ENCODE measurements at regions not wholly inside any gene's neighbourhood (a gene's known extent, or its start where the extent isn't known, plus 50 kb on each side); places are given as distances from the start of the nearest gene placed in this dataset.
"Not testable (repeated sequence)": the region's sequence is repeated elsewhere in the genome, so short reads cannot be mapped to it uniquely, and the experiment has no call there.

DNA sequence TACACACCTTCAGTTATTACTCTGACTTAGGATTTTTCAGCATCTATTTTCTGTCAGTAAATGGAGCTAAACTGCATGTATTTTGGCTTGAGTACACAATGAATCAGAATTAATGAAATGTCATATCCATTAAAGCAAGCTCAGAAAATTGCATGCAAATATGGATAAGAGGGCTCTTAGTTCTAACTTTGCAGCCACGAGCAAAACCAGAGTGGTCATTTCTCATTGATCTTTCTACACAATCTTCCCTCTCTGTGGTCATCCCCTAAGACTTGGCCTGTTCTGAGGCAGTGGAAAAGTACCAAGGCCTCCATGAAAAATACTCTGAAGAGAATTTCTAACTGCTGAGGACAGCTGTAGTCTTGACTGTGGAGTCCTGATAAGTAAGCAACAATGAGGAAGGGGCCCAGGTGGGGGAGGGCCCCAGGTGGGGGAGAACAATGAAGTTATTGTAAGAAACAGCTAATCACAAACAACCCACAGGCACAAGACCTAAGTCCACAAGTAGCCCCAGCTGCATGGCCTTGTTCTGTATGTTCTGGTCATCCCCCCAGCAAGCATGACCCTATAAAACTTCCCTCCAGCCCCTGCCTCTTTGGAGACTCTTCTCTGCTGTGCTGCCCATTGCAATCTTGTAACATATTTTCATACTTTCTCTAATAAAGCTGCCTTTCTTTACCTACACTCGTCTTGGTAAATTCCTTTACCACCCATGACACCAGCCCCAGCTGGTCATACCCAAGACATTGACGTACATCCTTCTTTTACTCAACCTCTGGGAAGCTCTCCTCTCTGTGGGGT is 230.3 kb downstream of the TDRD15 start:
- no peak for DNase-seq

DNA sequence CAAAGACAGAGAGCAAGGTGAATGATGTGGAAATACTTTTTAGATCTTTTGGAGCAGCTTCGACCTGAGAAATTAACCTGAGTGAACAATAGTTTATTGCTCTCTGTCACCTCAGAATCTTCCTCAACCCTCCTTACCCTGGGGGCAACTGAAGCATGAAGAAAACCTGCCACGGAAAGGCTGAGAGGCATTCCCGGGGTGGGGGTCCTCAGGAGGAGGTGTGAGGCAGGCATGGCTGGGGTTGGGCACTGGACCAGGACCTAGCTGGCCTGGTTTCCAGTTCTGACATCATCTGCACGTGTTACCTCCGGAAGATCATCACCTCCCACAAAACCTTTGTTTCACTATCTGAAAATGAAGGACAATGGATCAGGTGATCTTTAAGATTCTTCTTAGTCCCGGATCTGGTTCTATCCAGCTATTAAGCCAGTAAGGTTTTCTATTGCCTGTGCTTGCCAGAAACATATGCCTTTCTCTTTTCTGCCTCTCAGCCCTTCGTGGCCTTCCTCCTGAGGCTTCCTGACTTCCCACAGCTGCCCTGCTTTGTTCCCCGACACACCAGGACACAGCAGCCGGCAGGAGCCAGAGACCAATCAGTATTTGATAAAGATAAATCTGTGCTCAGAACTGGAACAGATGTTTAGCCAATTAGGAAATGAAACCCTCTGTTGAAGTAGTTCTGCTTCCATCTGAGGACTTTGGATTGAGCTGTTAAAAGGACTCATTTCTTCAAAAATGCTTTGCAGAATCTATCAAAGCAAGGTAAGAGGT is 232.5 kb downstream of the TDRD15 start:
- DNase-seq = no peak

DNA sequence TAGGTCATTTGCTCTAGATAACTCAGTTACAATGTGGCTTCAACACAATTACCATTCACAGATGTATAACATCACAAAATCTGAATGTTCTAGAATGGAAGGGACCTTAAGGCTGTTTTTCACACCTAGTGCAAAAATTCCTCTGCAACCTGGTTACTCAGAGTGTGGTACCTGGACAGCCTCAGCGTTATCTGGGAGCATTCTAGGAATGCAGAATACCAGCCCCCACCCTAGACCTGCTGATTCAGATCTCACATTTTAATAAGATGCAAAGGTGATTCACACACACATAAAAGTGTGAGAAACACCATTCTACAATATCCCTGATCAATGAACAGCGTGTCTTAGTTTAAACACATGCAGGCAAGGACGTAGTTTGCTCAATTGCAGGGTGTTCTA is 233.1 kb downstream of the TDRD15 start:
- DNase-seq = no peak

DNA sequence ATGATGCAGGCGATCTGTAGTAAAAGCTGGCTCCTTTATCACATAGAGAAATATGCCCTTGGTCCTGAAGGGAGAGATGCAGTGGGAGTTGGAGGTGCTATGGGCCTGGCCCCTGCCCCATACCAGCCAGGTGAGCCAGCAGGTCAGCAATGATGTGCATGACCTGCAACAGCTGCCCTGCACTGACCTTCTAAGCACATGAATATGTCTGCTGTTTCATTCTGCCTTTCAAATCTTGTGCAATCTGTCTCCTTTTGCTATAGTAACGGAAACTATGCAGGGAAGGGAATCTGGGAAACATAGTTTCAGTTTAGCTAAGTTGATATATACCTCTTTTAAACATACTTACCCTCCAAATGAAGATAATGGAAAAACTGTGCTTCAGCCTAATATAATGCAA is 235.2 kb downstream of the TDRD15 start:
- DNase-seq = no peak

DNA sequence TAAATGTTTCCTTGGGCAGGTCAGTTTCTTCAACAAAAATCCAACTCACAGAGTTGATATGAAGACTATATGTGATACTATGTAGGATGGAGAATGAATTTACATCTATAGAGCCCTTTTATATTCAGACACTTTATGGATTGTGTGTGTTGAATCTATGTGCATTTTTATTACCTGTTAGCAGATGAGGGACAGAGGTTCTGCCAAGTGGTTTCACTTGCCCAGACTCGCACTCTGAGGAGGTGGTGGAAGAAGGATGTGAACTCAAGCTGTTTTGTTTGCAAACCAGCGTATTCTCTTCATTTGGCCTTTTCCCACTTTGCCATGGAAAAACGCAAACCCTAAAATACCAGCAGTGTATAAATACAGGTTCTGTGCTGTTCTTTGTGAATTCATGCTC is 237.6 kb downstream of the TDRD15 start:
- no peak for DNase-seq

DNA sequence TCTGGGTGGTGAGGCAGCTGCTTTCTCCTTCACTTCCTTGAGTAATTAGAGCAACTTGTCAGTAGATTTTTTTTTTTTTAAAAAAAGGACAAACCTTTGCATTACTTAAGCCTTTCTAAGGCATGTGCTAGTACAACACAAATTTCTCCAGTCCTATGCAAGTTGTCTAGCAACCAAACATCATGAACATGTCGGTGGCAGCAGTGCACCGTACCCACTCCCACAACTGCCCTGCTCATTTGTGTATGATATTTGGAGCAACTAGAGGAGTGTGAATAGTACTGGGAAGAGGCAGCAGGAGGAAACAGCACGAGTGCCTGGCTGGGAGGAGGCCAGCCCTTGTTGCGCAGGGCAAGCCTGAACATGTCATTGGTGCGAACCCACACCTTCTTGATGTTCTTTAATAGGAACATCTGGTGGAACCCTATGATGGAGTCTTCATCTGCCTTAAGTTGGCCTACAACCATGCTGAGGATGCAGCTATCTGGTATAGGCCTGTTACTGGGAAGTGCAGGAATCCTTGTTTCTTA is 238.3 kb downstream of the TDRD15 start:
- DNase-seq = no peak

DNA sequence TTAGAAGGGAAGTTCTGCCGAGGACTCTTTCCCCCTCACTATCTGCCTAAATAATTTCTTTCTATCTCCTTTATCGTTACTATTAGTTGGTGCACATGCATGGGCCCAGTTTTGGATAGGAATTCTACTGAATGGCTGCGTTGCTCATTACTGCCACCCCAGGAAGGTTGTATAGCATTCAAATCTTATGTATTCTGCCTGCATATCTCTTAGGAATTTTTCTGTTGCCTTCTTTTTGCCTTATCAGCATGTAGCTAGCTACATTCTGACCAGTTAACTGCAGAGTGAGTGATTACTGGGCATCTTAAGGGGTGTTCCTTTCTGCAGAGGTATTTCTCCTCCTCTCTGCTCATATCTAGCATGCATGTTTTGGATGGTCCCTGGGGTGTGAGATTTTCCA is 239.6 kb downstream of the TDRD15 start:
- DNase-seq = no peak

DNA sequence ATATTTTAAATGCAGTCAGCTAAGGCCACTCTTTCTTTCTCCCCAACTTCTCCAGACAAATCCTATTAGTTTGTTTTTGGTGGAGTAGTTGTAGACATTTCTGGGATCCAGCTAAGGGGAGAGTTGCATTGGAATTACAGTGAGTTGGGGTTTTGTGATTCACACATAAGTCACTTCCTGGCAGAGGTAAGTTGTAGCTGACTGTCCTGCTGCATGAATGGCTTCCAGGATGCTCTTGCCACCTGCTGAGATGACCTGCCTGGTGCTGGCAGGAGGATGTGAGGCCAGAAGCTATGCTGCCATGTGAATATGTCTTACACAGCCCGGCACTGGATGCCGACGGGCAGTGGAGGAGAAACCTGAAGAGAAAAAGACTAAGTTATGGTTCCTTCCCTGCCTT is 243.7 kb downstream of the TDRD15 start:
- peak; percentile 53 to 74 for DNase-seq

DNA sequence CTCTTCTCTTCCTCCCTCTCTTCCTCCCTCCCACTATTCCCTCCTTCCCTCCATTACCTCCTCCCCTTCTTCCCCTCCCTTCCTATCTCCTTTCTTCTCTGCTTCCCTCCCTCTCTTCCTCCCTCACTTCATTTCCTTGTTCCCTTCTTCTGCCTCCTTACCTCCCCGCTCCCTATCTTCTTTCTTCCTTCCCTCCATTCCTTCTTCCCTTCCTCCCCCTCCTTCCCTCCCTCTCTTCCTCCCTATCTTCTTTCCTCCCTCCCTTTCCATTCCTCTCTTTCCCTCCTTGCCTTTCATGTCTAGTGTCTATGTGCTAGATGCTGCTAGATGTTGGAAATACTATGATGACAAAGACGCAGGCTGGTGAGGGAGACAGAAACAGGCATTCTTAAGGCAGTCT is 246.0 kb downstream of the TDRD15 start:
- no peak for DNase-seq

DNA sequence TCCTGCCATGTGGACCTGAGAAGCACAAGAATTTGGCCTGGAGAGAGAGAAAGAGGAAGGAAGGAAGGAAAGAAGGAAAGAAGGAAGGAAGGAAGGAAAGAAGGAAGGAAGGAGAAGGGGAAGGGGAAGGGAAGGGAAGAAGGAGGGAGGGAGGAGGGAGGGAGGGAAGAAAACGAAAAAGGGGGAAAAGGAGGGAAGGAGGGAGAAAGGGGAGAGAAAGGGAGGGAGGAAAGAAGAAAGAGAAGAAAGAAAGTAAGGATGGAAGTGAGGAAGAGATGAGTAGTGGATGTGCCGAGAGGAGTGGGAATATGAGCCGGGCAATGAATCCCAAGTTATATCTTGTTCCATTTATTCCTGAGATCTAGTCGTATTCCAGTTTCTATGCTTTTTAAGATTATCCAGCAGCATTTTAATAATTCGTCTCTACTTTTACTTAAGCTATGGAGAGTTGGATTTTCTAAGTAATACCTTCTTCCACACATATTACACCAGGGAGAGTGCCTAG is 247.8 kb downstream of the TDRD15 start:
- no peak for DNase-seq

DNA sequence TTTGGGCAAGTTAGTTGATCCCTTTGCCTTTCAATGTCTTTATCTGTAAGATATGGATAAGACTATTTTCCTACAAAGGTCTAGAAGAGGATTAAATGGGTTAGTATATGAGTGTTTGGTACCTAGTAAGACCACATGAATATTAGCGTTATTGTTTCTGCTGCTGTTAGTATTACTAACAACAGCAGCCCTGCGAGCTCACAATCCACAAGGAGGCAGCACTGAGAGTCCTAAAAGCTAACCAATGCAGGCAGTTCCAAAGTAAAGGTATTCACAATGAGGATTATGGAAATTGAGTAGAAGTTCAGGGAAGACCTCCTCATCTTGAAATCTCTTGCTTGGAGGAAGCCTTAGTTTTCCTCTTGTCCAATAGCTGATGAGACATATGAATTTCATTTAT is 248.9 kb downstream of the TDRD15 start:
- DNase-seq = peak in 1 of 2 experiments; percentile 27

DNA sequence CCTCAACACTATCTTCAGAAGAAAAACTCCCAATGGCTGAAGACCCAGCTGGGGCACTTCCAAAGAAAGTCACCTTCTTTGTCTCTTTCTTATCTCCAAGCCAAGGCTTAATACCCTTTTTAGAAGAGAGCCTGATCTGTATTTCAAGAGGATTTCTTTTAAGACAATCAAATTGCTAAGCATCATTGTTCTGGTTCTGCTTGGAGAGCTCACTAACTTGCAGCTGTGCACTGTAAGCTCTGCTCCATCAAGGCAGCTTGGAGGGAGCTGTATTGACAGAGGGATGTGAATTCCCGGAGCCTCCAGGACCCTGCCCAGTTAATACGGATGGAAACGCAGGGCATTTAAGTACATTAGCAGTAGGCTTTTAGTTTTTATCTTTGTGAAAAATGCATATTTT is 253.1 kb downstream of the TDRD15 start:
- DNase-seq = no peak

DNA sequence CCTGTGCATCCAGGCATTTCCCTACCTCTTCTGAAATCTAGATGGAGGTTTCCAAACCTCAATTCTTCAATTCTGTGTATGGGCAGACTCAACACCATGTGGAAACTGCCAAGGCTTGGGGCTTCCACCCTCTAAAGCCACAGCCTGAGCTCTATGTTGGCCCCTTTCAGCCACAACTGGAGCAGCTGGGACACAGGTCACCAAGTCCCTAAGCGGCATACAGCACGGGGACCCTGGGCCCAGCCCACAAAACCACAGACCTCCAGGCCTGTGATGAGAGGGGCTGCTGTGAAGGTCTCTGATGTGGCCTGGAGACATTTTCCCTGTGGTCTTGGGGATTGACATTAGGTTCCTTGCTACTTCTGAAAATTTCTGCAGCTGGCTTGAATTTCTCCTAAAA is 255.4 kb downstream of the TDRD15 start:
- no peak for DNase-seq

DNA sequence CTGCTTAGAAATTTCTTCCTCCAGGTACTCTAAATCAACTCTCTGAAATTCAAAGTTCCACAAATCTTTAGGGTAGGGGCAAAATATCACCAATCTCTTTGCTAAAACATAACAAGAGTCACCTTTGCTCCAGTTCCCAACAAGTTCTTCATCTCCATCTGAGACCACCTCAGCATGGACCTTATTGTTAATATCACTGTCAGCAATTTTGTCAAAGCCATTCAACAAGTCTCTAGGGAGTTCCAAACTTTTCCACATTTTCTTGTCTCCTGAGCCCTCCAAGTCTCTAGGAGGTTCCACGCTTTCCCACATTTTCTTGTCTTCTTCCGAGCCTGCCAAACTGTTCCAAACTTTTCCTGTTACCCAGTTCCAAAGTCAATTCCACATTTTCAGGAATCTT is 255.9 kb downstream of the TDRD15 start:
- not testable (repeated sequence) for DNase-seq

DNA sequence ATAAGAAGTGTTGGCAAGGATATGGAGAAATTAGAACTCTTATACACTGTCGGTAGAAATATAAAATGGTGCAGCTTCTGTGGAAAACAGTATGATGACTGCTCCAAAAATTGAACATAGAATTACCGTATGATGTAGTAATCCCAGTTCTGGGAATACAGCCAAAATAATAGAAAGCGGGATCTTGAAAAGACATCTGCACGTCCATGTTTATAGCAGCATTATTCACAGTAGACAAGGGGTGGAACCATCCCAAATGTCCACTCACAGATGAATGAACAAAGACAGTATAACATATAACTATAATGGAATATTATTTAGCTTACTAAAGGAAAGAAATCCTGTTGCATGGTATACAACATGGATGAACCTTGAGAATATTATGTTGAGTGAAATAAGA is 257.7 kb downstream of the TDRD15 start:
- DNase-seq = no peak

DNA sequence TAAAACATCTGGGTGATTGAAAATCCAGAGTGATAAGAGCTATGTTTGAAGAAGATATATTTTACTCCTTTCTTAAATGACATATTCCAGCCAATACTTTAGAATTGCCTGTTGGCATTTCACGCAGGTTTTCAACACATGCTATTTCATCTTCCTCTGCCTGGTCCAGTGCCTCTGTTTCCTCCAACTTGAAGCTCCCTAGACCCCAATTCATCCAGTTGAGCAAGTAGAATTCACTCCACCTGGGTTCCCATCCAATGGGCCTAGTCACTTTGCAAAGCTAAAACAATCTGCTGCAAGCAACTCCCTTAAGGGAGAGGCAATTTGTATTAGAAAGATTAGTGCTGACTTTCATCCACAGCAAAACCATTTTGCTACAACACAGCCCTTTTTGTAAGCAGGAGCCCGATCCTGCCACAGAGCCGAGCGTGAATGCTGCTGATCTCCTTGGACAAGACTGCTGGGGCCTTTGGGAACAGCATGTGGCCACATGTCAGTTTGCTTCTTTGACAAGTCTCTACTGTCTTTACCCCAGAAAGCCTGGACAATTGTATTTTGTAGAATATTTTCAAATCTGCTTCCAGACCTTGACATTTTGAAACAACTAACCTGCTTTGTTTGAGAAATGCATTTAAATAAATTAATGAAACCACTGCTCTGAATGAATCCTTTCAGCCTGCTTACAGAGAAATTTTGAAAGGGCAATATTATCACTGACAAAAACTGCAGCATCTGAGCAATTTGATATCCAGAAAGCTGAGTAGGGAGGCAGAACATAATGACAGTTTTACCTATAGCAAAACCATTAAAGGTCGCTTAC is 259.1 kb downstream of the TDRD15 start:
- no peak for DNase-seq

DNA sequence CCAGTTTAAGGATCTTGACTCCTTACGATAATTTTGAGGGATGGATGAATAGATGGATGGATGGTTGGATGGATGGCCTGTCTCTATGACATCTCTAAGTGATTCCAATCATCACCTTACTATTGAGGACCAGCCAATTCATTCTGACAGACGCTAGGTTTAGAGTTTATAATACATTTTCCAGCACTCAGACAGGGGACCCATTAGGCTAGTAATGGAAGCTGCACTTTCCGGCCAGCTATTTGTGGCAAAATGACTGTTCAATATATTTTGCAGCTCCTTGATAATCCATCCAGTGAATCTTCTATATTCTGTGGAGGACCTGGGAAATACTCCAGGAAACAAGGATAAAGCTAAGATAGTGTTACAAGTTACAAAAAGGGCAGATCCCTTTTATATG is 262.9 kb downstream of the TDRD15 start:
- no peak for DNase-seq

DNA sequence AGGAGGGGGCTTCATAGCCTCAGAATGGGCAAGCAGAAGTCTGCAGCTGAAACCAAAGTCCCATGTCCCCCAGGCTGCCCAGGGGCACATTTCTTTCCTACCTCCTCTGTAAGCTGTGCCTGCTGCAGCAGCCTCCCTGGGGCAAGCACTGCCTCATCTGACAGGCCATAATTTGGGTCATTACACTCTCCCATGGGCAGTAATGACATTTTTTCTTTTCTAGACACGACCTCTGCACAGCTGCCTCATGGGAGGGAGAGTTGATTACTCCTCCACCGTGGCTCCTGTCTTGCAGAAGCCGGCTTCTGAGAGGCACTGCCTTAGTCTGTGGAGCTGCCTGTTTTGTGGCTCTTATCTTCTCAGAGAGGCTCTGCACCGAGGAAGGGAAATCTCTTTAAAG is 268.9 kb downstream of the TDRD15 start:
- DNase-seq = no peak

DNA sequence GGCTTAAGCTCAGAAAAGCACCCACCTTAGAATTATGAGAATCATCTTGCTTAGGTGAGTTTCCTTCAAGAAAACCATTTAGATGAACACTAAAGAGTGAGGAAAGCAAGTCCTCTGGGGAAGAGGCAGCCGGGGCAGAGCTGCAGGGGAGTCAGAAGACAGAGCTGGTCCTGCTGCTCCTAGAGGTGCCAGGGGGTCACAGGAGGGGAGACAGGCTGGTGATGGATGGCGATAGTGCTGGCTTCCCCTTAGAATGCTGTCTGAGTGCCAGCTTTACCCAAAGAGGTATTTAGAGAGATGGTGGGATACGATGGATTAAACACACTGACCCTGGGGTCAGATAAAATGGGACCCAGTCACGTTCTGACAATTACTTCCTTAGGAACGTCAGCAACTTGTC is 269.4 kb downstream of the TDRD15 start:
- DNase-seq = no peak

DNA sequence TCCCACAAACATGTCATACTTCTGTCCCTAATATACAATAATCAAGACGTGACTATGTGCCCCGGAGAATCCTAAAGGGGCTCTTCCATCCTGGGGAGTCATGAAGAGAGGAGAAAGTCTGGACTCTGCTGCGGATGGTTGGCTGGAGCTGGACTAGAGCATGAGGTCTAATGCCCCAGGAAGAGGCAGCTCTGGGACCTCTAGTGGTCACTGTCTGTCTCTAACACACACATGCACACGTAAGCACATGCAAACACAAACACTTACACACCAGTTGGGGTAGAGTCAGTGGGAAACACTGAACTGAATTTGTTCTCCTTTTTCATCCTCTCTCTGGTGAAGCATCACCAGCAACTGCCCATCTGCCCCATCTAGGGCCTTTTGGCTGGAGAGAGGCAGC is 271.6 kb downstream of the TDRD15 start:
- DNase-seq = no peak

DNA sequence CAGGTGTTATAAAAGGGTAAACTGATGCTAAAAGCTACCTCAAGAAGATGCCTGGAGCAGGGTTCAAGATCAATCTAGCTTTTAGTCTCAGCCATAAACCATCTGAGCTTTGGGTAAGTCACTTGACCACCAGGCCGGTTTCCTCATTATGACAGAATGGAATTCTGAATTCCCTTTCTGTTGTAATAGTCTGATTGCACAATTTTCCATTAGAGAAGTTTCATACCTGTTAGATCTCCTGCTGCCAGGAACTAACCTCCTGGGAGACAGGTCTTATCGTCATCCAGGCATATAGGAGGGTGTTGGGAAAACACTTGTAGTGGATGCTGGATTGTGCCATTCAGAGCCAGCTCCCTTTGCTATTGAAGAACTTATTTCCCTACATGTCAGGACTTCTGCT is 272.5 kb downstream of the TDRD15 start:
- DNase-seq = no peak

DNA sequence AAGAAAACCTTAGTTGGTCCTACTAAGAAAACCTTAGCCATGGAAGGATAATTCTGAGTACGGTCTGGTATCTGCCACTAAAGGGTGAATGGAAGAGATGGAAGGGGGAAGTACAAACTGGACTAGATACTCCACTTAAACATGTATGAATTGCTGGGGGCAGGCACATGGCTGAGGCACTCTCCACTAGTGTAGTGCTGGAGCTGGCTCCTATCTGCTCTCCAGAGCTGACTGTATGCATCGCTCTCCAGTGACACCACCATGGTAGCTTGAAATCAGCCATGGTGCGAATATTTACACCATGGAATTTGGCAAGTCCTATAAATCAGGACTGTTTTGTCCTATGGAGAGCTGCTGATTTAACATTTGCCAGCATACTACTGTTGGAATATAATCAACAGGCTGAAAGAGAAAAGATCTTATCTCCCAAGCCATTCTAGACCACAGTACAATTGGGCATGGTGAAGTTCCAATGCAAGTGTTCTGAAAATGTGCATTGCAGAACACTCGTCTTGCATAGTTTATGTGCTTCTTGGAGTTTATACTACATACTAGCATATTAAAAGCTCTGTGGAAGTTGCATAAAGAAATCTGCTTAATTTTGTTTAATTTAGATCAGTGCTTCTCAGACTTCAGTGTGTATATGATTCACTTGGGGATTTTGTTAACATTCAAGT is 277.4 kb downstream of the TDRD15 start:
- DNase-seq = no peak

DNA sequence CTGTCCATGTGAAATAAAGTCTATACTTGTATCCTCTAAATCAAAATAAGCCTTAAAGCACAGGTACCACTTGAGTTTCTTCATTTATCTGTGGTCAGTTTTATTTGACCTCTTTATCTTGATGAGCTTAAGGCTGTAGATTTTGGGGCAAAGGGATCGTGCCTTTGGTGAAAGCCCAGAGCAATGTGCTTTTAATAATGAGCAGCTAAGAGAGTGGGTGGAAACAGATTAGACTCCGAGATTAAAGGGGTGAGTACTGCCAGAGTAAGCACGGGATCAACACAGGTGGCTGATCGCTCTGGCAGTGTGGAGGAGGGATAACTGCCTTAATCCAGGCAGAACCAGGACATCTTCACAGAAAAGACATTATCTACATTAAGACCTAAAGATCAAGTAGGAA is 280.4 kb downstream of the TDRD15 start:
- DNase-seq = no peak

All from SW 1271 (cell line).